Heart left ventricle (tissue), 13 donors: ENCODE measurements at regions not wholly inside any gene's neighbourhood (a gene's known extent, or its start where the extent isn't known, plus 50 kb on each side); places are given as distances from the start of the nearest gene placed in this dataset.

Experiments
- CTCF ChIP-seq, 12 donors: fragments of 200-600 bp; sonication (generic) in 4 of 12; IDR thresholded peaks; one replicate each; pipeline versions ENCODE4 v1.5.0 to v1.8.0; 2018 to 2022; ENCODE audit warnings: antibody characterized with exemption in 12 of 12, mild to moderate bottlenecking in 5 of 12
- POLR2A ChIP-seq, 2 donors: fragments of 450-650 bp; IDR thresholded peaks; one replicate each; pipeline ENCODE4 v1.6.1; 2017; ENCODE audit warnings: antibody characterized with exemption in 2 of 2, mild to moderate bottlenecking in 2 of 2, moderate library complexity in 2 of 2
- donor health status: ischemic (EF 13 %, LVEDD 7.1; RV severe dilation, severe dysfunction).
- donor health status: DM: no; HTN: yes; CAD: no.
- donor health status: DM: no; HTN: no; CAD: no.
- donor health status: ischemic (EF 25% LVEDD 6.9; RV normal size, moderate dysfunction).
- donor health status: ischemic (EF 25% LVEDD 5.7; RV mildly dilated, moderate dysfunction).
- donor health status: ischemic (EF 35%, LVEDD 5.7; RV mildly dilated, moderate dysfunction).
- donor health status: nonischemic (EF 11% LVEDD 7.7; RV severe dilation, severe dysfunction).
- donor health status: DM: yes; HTN: yes; CAD: no.
- donor health status: PGD.
- donor health status: ischemic (EF 29% LVEDD 5.4; RV normal size, mild dysfunction).
- donor health status: nonischemic (EF 23%, LVEDD 6.1; RV moderate dilation, normal function).

- TF ChIP-seq CTCF (IDR thresholded peaks at IDR 0.05) (no peak), POLR2A (IDR thresholded peaks at IDR 0.05) (no peak)
These were observed 470.0 kb downstream of the FAT4 start for GRCh38 chr4:125784741-125785140.
